22Rv1 (cell line): ENCODE measurements at regions not wholly inside any gene's neighbourhood (a gene's known extent, or its start where the extent isn't known, plus 50 kb on each side); places are given as distances from the start of the nearest gene placed in this dataset.

Experiments
- CTCF ChIP-seq: fragments of 450-650 bp; IDR thresholded peaks from 2 replicates; pipeline ENCODE4 v1.5.1; 2017; ENCODE audit warnings: mild to moderate bottlenecking
- ZFX ChIP-seq: fragments of 450-650 bp; IDR thresholded peaks from 2 replicates; pipeline ENCODE4 v1.6.1; 2017; ENCODE audit warnings: antibody characterized with exemption, borderline replicate concordance

DNA sequence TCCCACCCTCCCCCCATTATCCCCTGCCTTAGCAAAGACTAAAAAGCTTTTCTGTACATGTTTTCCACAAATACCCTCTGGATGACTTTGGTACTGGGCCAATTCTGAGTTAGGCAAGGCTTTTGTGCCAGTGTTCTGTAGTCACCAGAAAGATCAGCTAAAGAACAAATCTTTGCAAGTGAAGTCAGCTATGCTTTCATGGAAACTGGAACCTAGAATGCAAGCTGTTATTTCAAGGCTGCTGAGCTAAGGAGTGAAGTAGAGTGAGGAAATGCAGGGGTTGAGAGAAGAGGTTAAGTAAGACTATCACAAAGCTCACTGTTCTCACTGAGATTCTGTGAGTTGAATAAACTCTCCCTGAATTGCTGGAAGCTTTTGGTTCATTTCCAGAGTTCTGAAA lies 107.8 kb upstream of the CNTN3 start:
- TF ChIP-seq CTCF = no peak
- no peak for TF ChIP-seq ZFX
